DND-41 (cell line): ENCODE measurements at regions not wholly inside any gene's neighbourhood (a gene's known extent, or its start where the extent isn't known, plus 50 kb on each side); places are given as distances from the start of the nearest gene placed in this dataset.

Experiments used
- ATAC-seq: fragments of 200-7000 bp; cut with Tn5 transposase; 3 replicates; pipeline ENCODE4 v1.9.1; 2021; ENCODE audit warnings: low read depth; ENCODE audit not compliant: insufficient read depth
- DNase-seq: peaks from one replicate; pipeline ENCODE4 v3.0.0-alpha.2; 2020
- H2AFZ ChIP-seq: 2 replicates; pipeline ENCODE4 v1.6.0; 2012; ENCODE audit warnings: low read depth, low read length
- H3K27ac ChIP-seq: 2 replicates; pipeline ENCODE4 v1.5.1; 2012; ENCODE audit warnings: low read length, inconsistent platforms
- H3K27me3 ChIP-seq: fragments of 200-600 bp; sonication (generic); 2 replicates; pipeline ENCODE4 v1.6.0; 2012; ENCODE audit warnings: low read length, mild to moderate bottlenecking, inconsistent platforms; ENCODE audit not compliant: insufficient read depth, poor library complexity
- H3K36me3 ChIP-seq: 2 replicates; pipeline ENCODE4 v1.5.1; 2012; ENCODE audit warnings: low read length, inconsistent platforms; ENCODE audit not compliant: insufficient read depth
- H3K4me1 ChIP-seq: 2 replicates; pipeline ENCODE4 v1.5.1; 2012; ENCODE audit warnings: mild to moderate bottlenecking, low read length; ENCODE audit not compliant: insufficient read depth
- H3K4me2 ChIP-seq: 2 replicates; pipeline ENCODE4 v1.6.0; 2012; ENCODE audit warnings: mild to moderate bottlenecking, moderate library complexity, low read length, inconsistent platforms; ENCODE audit not compliant: insufficient read depth
- H3K4me3 ChIP-seq, 2 experiments: fragments of 200-600 bp in 1 of 2; shearing (Covaris generic) in 1 of 2; 2 replicates each; pipeline ENCODE4 v1.5.1; 2012 to 2016; ENCODE audit warnings: inconsistent platforms in 2 of 2, low read length in 2 of 2, mild to moderate bottlenecking in 2 of 2, low read depth in 1 of 2, moderate library complexity in 1 of 2
- H3K79me2 ChIP-seq: 2 replicates; pipeline ENCODE4 v1.6.0; 2012; ENCODE audit warnings: low read length, inconsistent platforms; ENCODE audit not compliant: insufficient read depth
- H3K9ac ChIP-seq: 2 replicates; pipeline ENCODE4 v1.6.0; 2012; ENCODE audit warnings: low read depth, mild to moderate bottlenecking, inconsistent platforms, low read length, moderate library complexity
- H3K9me3 ChIP-seq: 2 replicates; pipeline ENCODE4 v1.5.1; 2012; ENCODE audit warnings: low read length, moderate library complexity, mild to moderate bottlenecking, inconsistent platforms; ENCODE audit not compliant: insufficient read depth, severe bottlenecking
- H4K20me1 ChIP-seq: 2 replicates; pipeline ENCODE4 v1.6.0; 2012; ENCODE audit warnings: low read length; ENCODE audit not compliant: insufficient read depth
- CTCF ChIP-seq: IDR thresholded peaks from 2 replicates; pipeline ENCODE4 v1.5.1; 2012; ENCODE audit warnings: borderline replicate concordance, low read length, moderate library complexity, mild to moderate bottlenecking; ENCODE audit not compliant: poor library complexity, severe bottlenecking; ENCODE audit errors: extremely low read depth
- EZH2 ChIP-seq: IDR thresholded peaks from 3 replicates; pipeline ENCODE4 v1.6.1; 2012; ENCODE audit warnings: borderline replicate concordance, low read depth, mild to moderate bottlenecking, moderate library complexity, low read length, inconsistent platforms; ENCODE audit not compliant: severe bottlenecking

GRCh38 chr3:144079634-144080033 is 108.0 kb downstream of the DIPK2A start:
- H3K27me3 ChIP-seq: no peaks in the 10 kb centered on the region
- no peak overlapping the region for H3K4me2 ChIP-seq
- no peaks in the 10 kb centered on the region for H4K20me1 ChIP-seq
- H3K9ac ChIP-seq: no peak overlapping the region
- ATAC-seq (no peak), DNase-seq (no peak)
- H3K4me3 ChIP-seq: no peak overlapping the region
- TF ChIP-seq CTCF (no peak), EZH2 (no peak)
- no peaks in the 10 kb centered on the region for H3K79me2 ChIP-seq
- H3K9me3 ChIP-seq: no peaks in the 10 kb centered on the region
- no peak overlapping the region for H3K27ac ChIP-seq
- H3K36me3 ChIP-seq: no peaks in the 10 kb centered on the region
- H3K4me1 ChIP-seq: no peaks in the 10 kb centered on the region
- no peak overlapping the region for H2AFZ ChIP-seq

- DNase-seq (no peak), ATAC-seq (no peak)
- Histone ChIP-seq H2AFZ (no peak overlapping the region), H3K36me3 (no peaks in the 10 kb centered on the region), H4K20me1 (no peaks in the 10 kb centered on the region), H3K27ac (no peak overlapping the region), H3K27me3 (no peaks in the 10 kb centered on the region), H3K9me3 (no peaks in the 10 kb centered on the region), H3K4me1 (no peaks in the 10 kb centered on the region), H3K79me2 (no peaks in the 10 kb centered on the region), H3K4me3 (no peak overlapping the region), H3K9ac (no peak overlapping the region), H3K4me2 (no peak overlapping the region)
- TF ChIP-seq EZH2 (no peak), CTCF (no peak)
These were observed 113.3 kb downstream of the DIPK2A start for GRCh38 chr3:144084929-144085328.

GRCh38 chr3:144085964-144086363 is 114.3 kb downstream of the DIPK2A start:
- Histone ChIP-seq H4K20me1 (no peaks in the 10 kb centered on the region), H3K4me3 (no peak overlapping the region), H3K36me3 (no peaks in the 10 kb centered on the region), H3K27me3 (no peaks in the 10 kb centered on the region), H3K27ac (no peak overlapping the region), H3K4me1 (no peaks in the 10 kb centered on the region), H3K79me2 (no peaks in the 10 kb centered on the region), H2AFZ (no peak overlapping the region), H3K9ac (no peak overlapping the region), H3K9me3 (no peaks in the 10 kb centered on the region), H3K4me2 (no peak overlapping the region)
- TF ChIP-seq EZH2 (no peak), CTCF (no peak)
- DNase-seq (no peak), ATAC-seq (no peak)

GRCh38 chr3:144096016-144096415 is 124.4 kb downstream of the DIPK2A start:
- ATAC-seq: no peak
- no peaks in the 10 kb centered on the region for H3K36me3 ChIP-seq

More at GRCh38 chr3:144096016-144096415, 124.4 kb downstream of the DIPK2A start:
- Histone ChIP-seq H3K9ac (no peak overlapping the region), H3K79me2 (no peaks in the 10 kb centered on the region), H3K4me1 (no peaks in the 10 kb centered on the region), H4K20me1 (no peaks in the 10 kb centered on the region), H3K4me3 (no peak overlapping the region), H3K27me3 (no peaks in the 10 kb centered on the region), H2AFZ (no peak overlapping the region), H3K9me3 (peaks cover 18% of the 10 kb centered on the region), H3K4me2 (no peak overlapping the region), H3K27ac (no peak overlapping the region)
- TF ChIP-seq CTCF (no peak), EZH2 (no peak)
- DNase-seq: no peak
